ENCODE measurements at regions not wholly inside any gene's neighbourhood (a gene's known extent, or its start where the extent isn't known, plus 50 kb on each side); places are given as distances from the start of the nearest gene placed in this dataset.
"Not testable (repeated sequence)": the region's sequence is repeated elsewhere in the genome, so short reads cannot be mapped to it uniquely, and the experiment has no call there.

GRCh38 chr20:30164389-30164788 is 1093.1 kb upstream of the DEFB115 start:
- not testable (repeated sequence) for DNase-seq

- no peak for DNase-seq
Observed at GRCh38 chr20:30167540-30167939, 1089.9 kb upstream of the DEFB115 start.

- DNase-seq = peak; percentile 7
Observed at GRCh38 chr20:30168025-30168799, 1089.3 kb upstream of the DEFB115 start.

- DNase-seq = no peak
Observed at GRCh38 chr20:30168800-30169138, 1088.7 kb upstream of the DEFB115 start.

- no peak for DNase-seq
Observed at GRCh38 chr20:30175681-30176080, 1081.8 kb upstream of the DEFB115 start.

- not testable (repeated sequence) for DNase-seq
Observed at GRCh38 chr20:30183124-30183523, 1074.3 kb upstream of the DEFB115 start.

GRCh38 chr20:30191785-30192184 is 1065.7 kb upstream of the DEFB115 start:
- not testable (repeated sequence) for DNase-seq

- not testable (repeated sequence) for DNase-seq
Observed at GRCh38 chr20:30234477-30234876, 1023.0 kb upstream of the DEFB115 start.

GRCh38 chr20:30275073-30275472 is 982.4 kb upstream of the DEFB115 start:
- not testable (repeated sequence) for DNase-seq

GRCh38 chr20:30281584-30282197 is 975.8 kb upstream of the DEFB115 start:
- no peak for DNase-seq

- DNase-seq = peak; percentile 78
Observed at GRCh38 chr20:30283476-30284280, 973.8 kb upstream of the DEFB115 start.

- no peak for DNase-seq
Observed at GRCh38 chr20:30284281-30284905, 973.1 kb upstream of the DEFB115 start.

- no peak for DNase-seq
Observed at GRCh38 chr20:30285677-30286076, 971.8 kb upstream of the DEFB115 start.

- DNase-seq = no peak
Observed at GRCh38 chr20:30286157-30286556, 971.3 kb upstream of the DEFB115 start.

- not testable (repeated sequence) for DNase-seq
Observed at GRCh38 chr20:30287459-30287858, 970.0 kb upstream of the DEFB115 start.

- DNase-seq = no peak
Observed at GRCh38 chr20:30288346-30288745, 969.1 kb upstream of the DEFB115 start.

- not testable (repeated sequence) for DNase-seq
Observed at GRCh38 chr20:30289049-30289448, 968.4 kb upstream of the DEFB115 start.

GRCh38 chr20:30289711-30290141 is 967.7 kb upstream of the DEFB115 start:
- not testable (repeated sequence) for DNase-seq

- DNase-seq = peak; percentile 39
Observed at GRCh38 chr20:30290361-30291063, 967.0 kb upstream of the DEFB115 start.

- not testable (repeated sequence) for DNase-seq
Observed at GRCh38 chr20:30291064-30291379, 966.4 kb upstream of the DEFB115 start.

GRCh38 chr20:30291686-30292085 is 965.8 kb upstream of the DEFB115 start:
- DNase-seq = not testable (repeated sequence)

- DNase-seq = not testable (repeated sequence)
Observed at GRCh38 chr20:30295396-30295795, 962.1 kb upstream of the DEFB115 start.

- DNase-seq = not testable (repeated sequence)
Observed at GRCh38 chr20:30295967-30296366, 961.5 kb upstream of the DEFB115 start.
